Tibial artery (tissue), 4 donors: ENCODE measurements at regions not wholly inside any gene's neighbourhood (a gene's known extent, or its start where the extent isn't known, plus 50 kb on each side); places are given as distances from the start of the nearest gene placed in this dataset.

Experiments used
- DNase-seq, 2 donors: peaks; one replicate each; pipeline ENCODE4 v3.0.0-alpha.2; 2019
- H3K27ac ChIP-seq, 2 donors: fragments of 200-600 bp; sonication (generic) in 1 of 2; 1 replicate in 1 of 2; 2 replicates in 1 of 2; pipeline ENCODE4 v1.5.1; 2018 to 2019; ENCODE audit warnings: mild to moderate bottlenecking in 1 of 2
- H3K27me3 ChIP-seq, 2 donors: fragments of 200-600 bp; sonication (generic) in 1 of 2; one replicate each; pipeline versions ENCODE4 v1.5.1 to v1.6.0; 2016 to 2019
- H3K36me3 ChIP-seq, 3 donors: fragments of 200-600 bp; sonication (generic) in 2 of 3; one replicate each; pipeline ENCODE4 v1.5.1; 2016 to 2019; ENCODE audit warnings: mild to moderate bottlenecking in 2 of 3
- H3K4me1 ChIP-seq, 4 donors: fragments of 200-600 bp; sonication (generic) in 2 of 4; 1 replicate in 3 of 4; 2 replicates in 1 of 4; pipeline ENCODE4 v1.5.1; 2016 to 2019
- H3K4me3 ChIP-seq, 2 donors: fragments of 200-600 bp; sonication (generic) in 1 of 2; 1 replicate in 1 of 2; 2 replicates in 1 of 2; pipeline ENCODE4 v1.5.1; 2018 to 2019; ENCODE audit warnings: mild to moderate bottlenecking in 2 of 2
- H3K9me3 ChIP-seq, 3 donors: fragments of 200-600 bp; sonication (generic) in 1 of 3; one replicate each; pipeline ENCODE4 v1.5.1; 2016 to 2019
- CTCF ChIP-seq, 2 experiments: fragments of 200-600 bp in 1 of 2; fragments of 450-650 bp in 1 of 2; IDR thresholded peaks; one replicate each; pipeline ENCODE4 v1.5.1; 2017 to 2019; ENCODE audit warnings: antibody characterized with exemption in 2 of 2, mild to moderate bottlenecking in 1 of 2, moderate library complexity in 1 of 2
- intact Hi-C: fragments of 100-400 bp; cut with DNase I; formaldehyde crosslinking; loops from one replicate; pipeline ENCODE4 v1.15.0; 2023; ENCODE audit warnings: low total_unique reads

DNA sequence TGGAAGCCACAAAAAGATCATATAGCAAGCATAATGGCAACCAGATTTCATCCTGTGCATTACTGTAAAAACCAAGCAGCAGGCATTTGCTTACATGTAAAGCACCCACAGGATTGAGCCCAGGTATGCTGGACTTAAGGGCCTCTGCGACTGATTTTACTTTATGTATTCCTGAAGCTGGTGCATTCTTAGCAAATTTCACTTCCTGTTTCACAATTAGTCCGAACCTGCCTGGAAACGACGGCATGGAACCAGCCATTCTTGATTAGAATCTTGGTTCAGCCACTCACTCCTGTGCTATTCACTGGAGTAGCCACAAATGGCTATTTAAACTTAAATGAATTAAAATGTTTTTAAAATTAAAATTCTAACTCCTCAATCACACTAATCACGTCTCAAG lies 239.2 kb downstream of the NUAK1 start:
- Histone ChIP-seq H3K27me3 (no peaks in the 10 kb centered on the region), H3K4me1 (no peaks in the 10 kb centered on the region), H3K4me3 (no peak overlapping the region), H3K9me3 (no peaks in the 10 kb centered on the region), H3K36me3 (no peaks in the 10 kb centered on the region), H3K27ac (no peak overlapping the region)
- TF ChIP-seq CTCF (IDR thresholded peaks at IDR 0.05), result no peak
- intact Hi-C loops, result no loop called here
- DNase-seq, result no peak

DNA sequence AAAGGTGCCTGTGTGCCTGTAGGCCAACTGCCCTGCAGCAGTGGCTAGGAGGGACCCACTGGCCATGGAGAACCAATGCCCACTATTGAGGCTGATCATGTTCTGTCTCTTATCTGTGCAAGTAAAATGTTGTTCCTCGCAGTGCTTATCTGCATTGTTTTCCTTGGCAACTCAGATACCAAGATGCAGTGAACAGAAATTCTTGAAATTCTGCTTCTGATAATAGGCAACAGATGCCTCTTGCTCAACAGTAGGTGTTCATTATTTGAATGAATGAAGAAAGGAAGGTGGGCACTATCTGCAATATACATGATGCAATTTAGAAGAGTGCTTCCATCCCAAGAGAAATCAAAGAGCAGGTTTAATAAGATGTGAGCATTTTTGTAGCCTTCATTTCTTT lies 232.2 kb downstream of the NUAK1 start:
- H3K4me3 ChIP-seq, result no peak overlapping the region
- DNase-seq, result no peak
- no peaks in the 10 kb centered on the region for H3K27me3 ChIP-seq
- intact Hi-C loops, result no loop called here
- H3K36me3 ChIP-seq, result no peaks in the 10 kb centered on the region
- no peaks in the 10 kb centered on the region for H3K9me3 ChIP-seq
- no peak overlapping the region for H3K27ac ChIP-seq
- H3K4me1 ChIP-seq, result no peaks in the 10 kb centered on the region
- TF ChIP-seq CTCF (IDR thresholded peaks at IDR 0.05), result no peak

- intact Hi-C loops, result no loop called here
- DNase-seq, result no peak
- H3K27me3 ChIP-seq, result no peaks in the 10 kb centered on the region
Measured at GRCh38 chr12:105907982-105908381, 230.8 kb downstream of the NUAK1 start.

DNA sequence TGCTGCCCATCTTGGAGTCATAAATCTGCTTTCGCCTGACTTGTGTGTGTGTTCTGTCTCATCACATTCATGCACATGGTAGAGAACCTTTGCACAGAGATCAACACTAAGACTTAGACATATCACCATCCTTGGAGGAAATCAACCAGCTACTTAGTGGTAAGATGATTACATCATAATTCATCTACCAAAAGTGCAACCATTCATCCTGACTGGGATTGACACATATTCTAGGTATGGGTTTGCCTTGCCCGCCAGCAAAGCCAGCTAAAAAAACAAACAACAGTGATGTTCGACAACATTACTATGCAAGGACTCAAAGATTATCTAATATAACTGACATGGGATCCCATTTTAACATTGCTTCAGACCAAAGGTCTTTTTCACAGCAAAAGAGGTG lies 228.7 kb downstream of the NUAK1 start:
- no peak overlapping the region for H3K4me3 ChIP-seq
- no peaks in the 10 kb centered on the region for H3K9me3 ChIP-seq
- intact Hi-C loops, result no loop called here
- H3K27me3 ChIP-seq, result no peaks in the 10 kb centered on the region
- H3K36me3 ChIP-seq, result no peaks in the 10 kb centered on the region
- no peaks in the 10 kb centered on the region for H3K4me1 ChIP-seq
- no peak for DNase-seq
- no peak for TF ChIP-seq CTCF (IDR thresholded peaks at IDR 0.05)
- no peak overlapping the region for H3K27ac ChIP-seq

More at GRCh38 chr12:105907982-105908381, 230.8 kb downstream of the NUAK1 start:
- Histone ChIP-seq H3K4me3 (no peak overlapping the region), H3K36me3 (no peaks in the 10 kb centered on the region), H3K9me3 (no peaks in the 10 kb centered on the region), H3K4me1 (no peaks in the 10 kb centered on the region), H3K27ac (no peak overlapping the region)
- no peak for TF ChIP-seq CTCF (IDR thresholded peaks at IDR 0.05)

DNA sequence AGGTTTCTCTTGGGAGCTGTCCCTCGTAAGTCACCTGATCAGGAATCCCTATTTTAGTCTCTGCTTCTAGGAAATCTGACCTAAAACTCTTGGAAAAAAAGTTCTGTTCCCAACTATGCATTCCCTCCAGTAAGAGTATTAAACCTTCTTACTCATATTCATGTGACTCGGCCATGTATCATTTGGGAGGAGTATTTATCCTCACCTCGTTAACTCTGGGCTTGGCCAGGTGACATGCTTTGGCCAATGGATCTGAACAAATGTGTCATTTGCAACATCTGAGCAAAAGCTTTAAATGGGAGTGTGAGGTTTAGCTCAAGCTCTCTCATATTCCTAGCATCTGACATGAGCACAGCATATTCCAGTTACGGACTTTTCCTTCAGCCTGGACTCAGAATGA lies 226.8 kb downstream of the NUAK1 start:
- intact Hi-C loops, result no loop called here

More for the DNA sequence above, 226.8 kb downstream of the NUAK1 start:
- no peak for DNase-seq
- no peaks in the 10 kb centered on the region for H3K4me1 ChIP-seq
- no peaks in the 10 kb centered on the region for H3K9me3 ChIP-seq
- H3K4me3 ChIP-seq, result no peak overlapping the region
- no peak overlapping the region for H3K27ac ChIP-seq
- H3K36me3 ChIP-seq, result no peaks in the 10 kb centered on the region
- no peaks in the 10 kb centered on the region for H3K27me3 ChIP-seq
- TF ChIP-seq CTCF (IDR thresholded peaks at IDR 0.05), result no peak
